ENCODE measurements at regions not wholly inside any gene's neighbourhood (a gene's known extent, or its start where the extent isn't known, plus 50 kb on each side); places are given as distances from the start of the nearest gene placed in this dataset.

DNA sequence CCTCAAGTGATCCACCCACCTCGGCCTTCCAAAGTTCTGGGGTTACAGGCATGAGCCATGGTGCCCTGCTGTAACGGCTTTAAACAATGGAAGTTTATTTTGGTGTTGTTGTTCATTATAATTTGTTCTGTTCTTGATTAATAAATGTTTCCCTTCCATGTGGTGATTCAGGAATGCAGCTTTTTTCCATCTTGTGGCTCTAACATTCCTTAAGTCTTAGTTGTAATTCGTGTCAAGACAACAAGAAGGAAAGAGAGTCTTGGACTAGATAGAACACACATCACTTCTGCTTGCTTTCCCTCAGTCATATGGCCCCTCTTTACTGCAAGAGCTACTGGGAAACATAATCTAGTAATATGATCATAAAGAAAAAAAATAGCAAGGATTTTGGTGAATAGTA is 211.6 kb downstream of the SLC6A15 start:
- H3K27ac ChIP-seq (ENCODE audit: low read depth, low read length) = no peak overlapping the region

DNA sequence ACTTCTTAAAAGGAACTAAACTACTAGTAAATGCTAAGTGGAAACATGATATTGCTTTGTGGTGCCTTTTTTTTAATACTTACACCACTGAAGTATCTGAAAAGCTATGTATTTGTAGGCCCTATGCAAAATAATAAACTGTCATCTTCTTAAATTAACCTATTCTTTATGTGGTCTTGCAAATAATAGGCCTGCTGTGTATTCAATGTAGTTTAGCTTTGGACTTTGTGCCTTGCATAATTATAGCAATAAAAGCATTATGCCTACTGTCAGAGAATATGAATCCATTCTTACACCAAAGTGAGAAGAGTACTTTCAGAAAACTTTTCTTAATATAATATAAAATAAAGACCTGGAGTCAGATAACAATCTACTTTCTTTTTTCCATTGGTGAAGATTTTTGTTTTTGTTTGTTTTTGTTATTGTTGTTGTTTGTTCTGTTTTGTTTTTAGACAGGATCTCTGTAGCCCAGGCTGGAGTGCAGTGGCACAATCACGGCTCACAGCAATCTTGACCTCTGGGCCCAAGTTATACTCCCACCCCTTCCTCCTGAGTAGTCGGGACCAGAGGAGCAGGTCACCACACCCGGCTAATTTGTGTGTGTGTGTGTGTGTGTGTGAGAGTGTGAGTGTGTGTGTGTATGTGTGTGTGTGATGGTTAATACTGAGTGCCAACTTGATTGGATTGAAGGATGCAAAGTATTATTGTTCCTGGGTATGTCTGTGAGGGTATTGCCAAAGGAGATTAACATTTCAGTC is 213.8 kb downstream of the SLC6A15 start:
- Histone ChIP-seq H3K27me3 (ENCODE audit: insufficient read depth, low read length) (no peaks in the 10 kb centered on the region), H4K20me1 (ENCODE audit: insufficient read depth, low read length) (no peaks in the 10 kb centered on the region), H3K27ac (ENCODE audit: low read depth, low read length) (no peak overlapping the region), H3K4me2 (ENCODE audit: low read length) (no peak overlapping the region), H2AFZ (ENCODE audit: low read depth, low read length) (no peak overlapping the region), H3K9ac (ENCODE audit: low read length) (no peak overlapping the region), H3K4me3 (ENCODE audit: insufficient read depth, low read depth, low read length) (no peak overlapping the region), H3K9me3 (ENCODE audit: insufficient read depth, low read depth, low read length) (no peaks in the 10 kb centered on the region), H3K36me3 (ENCODE audit: insufficient read depth, low read length) (no peaks in the 10 kb centered on the region), H3K4me1 (ENCODE audit: insufficient read depth, low read length) (peaks cover 9% of the 10 kb centered on the region), H3K79me2 (ENCODE audit: insufficient read depth, low read length) (no peaks in the 10 kb centered on the region)
- H3K27ac Mint-ChIP-seq (ENCODE audit: unreplicated experiment) = no peak overlapping the region
- no peaks in the 10 kb centered on the region for H3K36me3 Mint-ChIP-seq (ENCODE audit: low read depth, unreplicated experiment)
- DNase-seq (ENCODE audit: low read depth) (no peak), FAIRE-seq (no peak)
- no peaks in the 10 kb centered on the region for H3K27me3 Mint-ChIP-seq (ENCODE audit: low read depth, unreplicated experiment)
- H3K9me3 Mint-ChIP-seq (ENCODE audit: unreplicated experiment) = no peaks in the 10 kb centered on the region
- TF ChIP-seq EZH2 (IDR thresholded peaks at IDR 0.05; ENCODE audit: insufficient read depth, low read length) = no peak
- TF ChIP-seq, protein P1, sequence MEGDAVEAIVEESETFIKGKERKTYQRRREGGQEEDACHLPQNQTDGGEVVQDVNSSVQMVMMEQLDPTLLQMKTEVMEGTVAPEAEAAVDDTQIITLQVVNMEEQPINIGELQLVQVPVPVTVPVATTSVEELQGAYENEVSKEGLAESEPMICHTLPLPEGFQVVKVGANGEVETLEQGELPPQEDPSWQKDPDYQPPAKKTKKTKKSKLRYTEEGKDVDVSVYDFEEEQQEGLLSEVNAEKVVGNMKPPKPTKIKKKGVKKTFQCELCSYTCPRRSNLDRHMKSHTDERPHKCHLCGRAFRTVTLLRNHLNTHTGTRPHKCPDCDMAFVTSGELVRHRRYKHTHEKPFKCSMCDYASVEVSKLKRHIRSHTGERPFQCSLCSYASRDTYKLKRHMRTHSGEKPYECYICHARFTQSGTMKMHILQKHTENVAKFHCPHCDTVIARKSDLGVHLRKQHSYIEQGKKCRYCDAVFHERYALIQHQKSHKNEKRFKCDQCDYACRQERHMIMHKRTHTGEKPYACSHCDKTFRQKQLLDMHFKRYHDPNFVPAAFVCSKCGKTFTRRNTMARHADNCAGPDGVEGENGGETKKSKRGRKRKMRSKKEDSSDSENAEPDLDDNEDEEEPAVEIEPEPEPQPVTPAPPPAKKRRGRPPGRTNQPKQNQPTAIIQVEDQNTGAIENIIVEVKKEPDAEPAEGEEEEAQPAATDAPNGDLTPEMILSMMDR (IDR thresholded peaks at IDR 0.05; ENCODE audit: insufficient read depth, low read depth, low read length) = no peak
- peaks cover 4% of the 10 kb centered on the region for H3K4me1 Mint-ChIP-seq (ENCODE audit: low read depth, unreplicated experiment)
- no peak overlapping the region for H3K4me3 Mint-ChIP-seq (ENCODE audit: unreplicated experiment)

More for the DNA sequence above, 211.6 kb downstream of the SLC6A15 start:
- no peak for TF ChIP-seq EZH2 (IDR thresholded peaks at IDR 0.05; ENCODE audit: insufficient read depth, low read length)
- Histone ChIP-seq H3K9me3 (ENCODE audit: insufficient read depth, low read depth, low read length) (no peaks in the 10 kb centered on the region), H4K20me1 (ENCODE audit: insufficient read depth, low read length) (no peaks in the 10 kb centered on the region), H3K79me2 (ENCODE audit: insufficient read depth, low read length) (no peaks in the 10 kb centered on the region), H3K4me2 (ENCODE audit: low read length) (no peak overlapping the region), H3K4me1 (ENCODE audit: insufficient read depth, low read length) (peaks cover 9% of the 10 kb centered on the region), H3K4me3 (ENCODE audit: insufficient read depth, low read depth, low read length) (no peak overlapping the region), H3K9ac (ENCODE audit: low read length) (no peak overlapping the region), H3K36me3 (ENCODE audit: insufficient read depth, low read length) (no peaks in the 10 kb centered on the region), H2AFZ (ENCODE audit: low read depth, low read length) (no peak overlapping the region), H3K27me3 (ENCODE audit: insufficient read depth, low read length) (no peaks in the 10 kb centered on the region)
- Mint-ChIP-seq H3K36me3 (ENCODE audit: low read depth, unreplicated experiment) (no peaks in the 10 kb centered on the region), H3K9me3 (ENCODE audit: unreplicated experiment) (no peaks in the 10 kb centered on the region), H3K4me3 (ENCODE audit: unreplicated experiment) (no peak overlapping the region), H3K4me1 (ENCODE audit: low read depth, unreplicated experiment) (peaks cover 4% of the 10 kb centered on the region), H3K27me3 (ENCODE audit: low read depth, unreplicated experiment) (no peaks in the 10 kb centered on the region), H3K27ac (ENCODE audit: unreplicated experiment) (no peak overlapping the region)
- DNase-seq (ENCODE audit: low read depth) = peak; percentile 39
- FAIRE-seq = no peak

DNA sequence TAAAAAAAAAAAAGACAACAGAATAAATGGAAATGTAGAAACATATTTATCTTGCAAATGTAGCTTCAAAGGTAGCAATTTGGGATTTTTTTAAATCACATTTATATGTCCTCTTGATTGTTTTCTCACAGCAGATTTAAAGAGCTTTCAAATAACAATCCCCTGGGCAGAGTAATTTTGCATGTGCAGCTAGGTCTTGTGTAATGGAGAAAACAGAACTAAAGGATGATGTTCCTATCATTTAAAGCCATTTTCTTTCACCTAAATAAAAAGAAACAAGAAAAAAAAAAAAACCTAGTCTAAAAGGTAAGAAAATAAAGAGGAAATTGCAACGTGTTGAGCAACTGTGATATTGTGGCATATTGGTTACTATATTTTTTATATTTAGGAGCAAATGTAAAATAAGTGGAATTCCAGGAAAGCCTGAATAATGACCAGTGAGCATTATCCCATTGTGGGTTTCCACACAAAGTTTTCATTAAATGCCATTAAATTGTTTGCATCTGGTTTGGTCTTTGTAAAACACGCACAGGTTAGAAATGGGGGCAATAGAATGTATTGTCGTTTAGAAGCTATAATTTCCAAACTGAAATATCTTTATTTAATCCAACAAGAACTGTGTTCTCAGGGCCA is 215.6 kb downstream of the SLC6A15 start:
- Histone ChIP-seq H3K9ac (ENCODE audit: low read length) (no peak overlapping the region), H3K79me2 (ENCODE audit: insufficient read depth, low read length) (no peaks in the 10 kb centered on the region), H3K4me1 (ENCODE audit: insufficient read depth, low read length) (peaks cover 7% of the 10 kb centered on the region), H3K9me3 (ENCODE audit: insufficient read depth, low read depth, low read length) (no peaks in the 10 kb centered on the region), H3K27ac (ENCODE audit: low read depth, low read length) (no peak overlapping the region), H4K20me1 (ENCODE audit: insufficient read depth, low read length) (no peaks in the 10 kb centered on the region), H3K4me3 (ENCODE audit: insufficient read depth, low read depth, low read length) (no peak overlapping the region), H3K4me2 (ENCODE audit: low read length) (peak overlapping the region; percentile 38), H3K36me3 (ENCODE audit: insufficient read depth, low read length) (no peaks in the 10 kb centered on the region), H3K27me3 (ENCODE audit: insufficient read depth, low read length) (no peaks in the 10 kb centered on the region), H2AFZ (ENCODE audit: low read depth, low read length) (no peak overlapping the region)
- no peak for TF ChIP-seq EZH2 (IDR thresholded peaks at IDR 0.05; ENCODE audit: insufficient read depth, low read length)
- TF ChIP-seq, protein P1 (IDR thresholded peaks at IDR 0.05; ENCODE audit: insufficient read depth, low read depth, low read length) = no peak
- Mint-ChIP-seq H3K9me3 (ENCODE audit: unreplicated experiment) (no peaks in the 10 kb centered on the region), H3K4me3 (ENCODE audit: unreplicated experiment) (no peak overlapping the region), H3K27ac (ENCODE audit: unreplicated experiment) (no peak overlapping the region), H3K4me1 (ENCODE audit: low read depth, unreplicated experiment) (peaks cover under 1% of the 10 kb centered on the region), H3K27me3 (ENCODE audit: low read depth, unreplicated experiment) (no peaks in the 10 kb centered on the region), H3K36me3 (ENCODE audit: low read depth, unreplicated experiment) (no peaks in the 10 kb centered on the region)
- no peak for FAIRE-seq
- DNase-seq (ENCODE audit: low read depth) = peak; percentile 52

Data from astrocyte (in vitro differentiated cells and primary cell).